ENCODE measurements at regions not wholly inside any gene's neighbourhood (a gene's known extent, or its start where the extent isn't known, plus 50 kb on each side); places are given as distances from the start of the nearest gene placed in this dataset.

GRCh38 chr2:19538411-19538963, 180.1 kb upstream of the OSR1 start:
- DNase-seq, result no peak

- no peak for DNase-seq
Measured at GRCh38 chr2:19536136-19536535, 177.7 kb upstream of the OSR1 start.

GRCh38 chr2:19532547-19533196, 174.2 kb upstream of the OSR1 start:
- no peak for DNase-seq

- DNase-seq, result no peak
Measured at GRCh38 chr2:19529677-19530076, 171.3 kb upstream of the OSR1 start.

- no peak for DNase-seq
Measured at GRCh38 chr2:19527771-19528170, 169.3 kb upstream of the OSR1 start.

- no peak for DNase-seq
Measured at GRCh38 chr2:19525313-19525712, 166.9 kb upstream of the OSR1 start.

- DNase-seq, result no peak
Measured at GRCh38 chr2:19519045-19519444, 160.6 kb upstream of the OSR1 start.

- no peak for DNase-seq
Measured at GRCh38 chr2:19507137-19507536, 148.7 kb upstream of the OSR1 start.

GRCh38 chr2:19505199-19506136, 147.0 kb upstream of the OSR1 start:
- no peak for DNase-seq

- DNase-seq, result no peak
Measured at GRCh38 chr2:19504400-19505198, 146.2 kb upstream of the OSR1 start.

- no peak for DNase-seq
Measured at GRCh38 chr2:19503915-19504314, 145.5 kb upstream of the OSR1 start.

GRCh38 chr2:19503406-19503805, 145.0 kb upstream of the OSR1 start:
- DNase-seq, result no peak

GRCh38 chr2:19500126-19500525, 141.7 kb upstream of the OSR1 start:
- no peak for DNase-seq

- no peak for DNase-seq
Measured at GRCh38 chr2:19496646-19497045, 138.2 kb upstream of the OSR1 start.

- no peak for DNase-seq
Measured at GRCh38 chr2:19494241-19494640, 135.8 kb upstream of the OSR1 start.

GRCh38 chr2:19491796-19492195, 133.4 kb upstream of the OSR1 start:
- DNase-seq, result no peak

- DNase-seq, result no peak
Measured at GRCh38 chr2:19490846-19491435, 132.5 kb upstream of the OSR1 start.

GRCh38 chr2:19488009-19488691, 129.7 kb upstream of the OSR1 start:
- no peak for DNase-seq

GRCh38 chr2:19484736-19485135, 126.3 kb upstream of the OSR1 start:
- no peak for DNase-seq

GRCh38 chr2:19480673-19481072, 122.2 kb upstream of the OSR1 start:
- no peak for DNase-seq

- no peak for DNase-seq
Measured at GRCh38 chr2:19479666-19480065, 121.2 kb upstream of the OSR1 start.

- DNase-seq, result no peak
Measured at GRCh38 chr2:19478409-19478808, 120.0 kb upstream of the OSR1 start.

Data from CD4-positive, alpha-beta T cell treated with Interleukin-21 for 1 hour (primary cell).